Neural progenitor cell (in vitro differentiated cells): ENCODE measurements at regions not wholly inside any gene's neighbourhood (a gene's known extent, or its start where the extent isn't known, plus 50 kb on each side); places are given as distances from the start of the nearest gene placed in this dataset.

Experiments used
- EZH2 ChIP-seq: fragments of 200-600 bp; sonication (generic); IDR thresholded peaks from 2 replicates; pipeline ENCODE4 v1.6.1; 2017; ENCODE audit warnings: antibody characterized with exemption, mild to moderate bottlenecking, moderate library complexity
- EZH2phosphoT487 ChIP-seq: fragments of 200-600 bp; sonication (generic); IDR thresholded peaks from 2 replicates; pipeline ENCODE4 v1.6.1; 2017; ENCODE audit warnings: antibody characterized with exemption
- TF ChIP-seq, protein P1 (sequence below): fragments of 200-600 bp; sonication (generic); IDR thresholded peaks from 2 replicates; pipeline ENCODE4 v1.5.1; 2017; ENCODE audit warnings: antibody characterized with exemption, mild to moderate bottlenecking

DNA sequence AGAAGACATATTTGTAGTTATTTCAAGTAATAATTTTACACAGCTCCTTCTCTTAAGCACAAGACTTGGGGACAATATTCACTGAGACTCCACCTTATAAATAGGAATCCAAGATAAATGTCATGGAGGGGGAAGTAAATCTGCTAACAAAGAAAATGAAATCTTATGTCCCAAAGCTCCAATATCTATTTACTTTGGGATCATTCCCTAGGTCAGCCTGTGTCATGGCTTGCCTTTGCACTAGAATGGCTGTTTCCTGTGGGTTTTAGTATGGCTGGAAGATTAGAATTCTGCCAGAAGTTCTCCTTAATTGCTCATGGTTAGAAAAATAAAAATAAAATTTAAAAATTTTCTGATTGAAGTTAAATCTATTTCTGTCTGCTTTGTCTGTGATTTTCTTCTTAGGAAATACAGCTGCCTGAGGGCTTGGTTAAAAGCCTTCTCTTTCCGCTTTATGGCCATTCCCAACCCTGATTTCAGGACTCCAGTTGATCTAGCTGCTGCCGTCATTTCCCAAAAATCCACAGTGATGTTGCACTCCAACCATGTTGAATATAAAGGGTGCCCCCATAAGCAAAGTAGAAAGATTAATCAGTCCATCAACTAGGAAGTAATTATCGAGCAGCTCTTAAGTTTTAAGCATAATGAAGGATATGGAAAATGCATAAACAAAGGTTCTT lies 326.4 kb upstream of the LYPLAL1 start:
- TF ChIP-seq EZH2 (no peak), EZH2phosphoT487 (no peak)
- TF ChIP-seq, protein P1, sequence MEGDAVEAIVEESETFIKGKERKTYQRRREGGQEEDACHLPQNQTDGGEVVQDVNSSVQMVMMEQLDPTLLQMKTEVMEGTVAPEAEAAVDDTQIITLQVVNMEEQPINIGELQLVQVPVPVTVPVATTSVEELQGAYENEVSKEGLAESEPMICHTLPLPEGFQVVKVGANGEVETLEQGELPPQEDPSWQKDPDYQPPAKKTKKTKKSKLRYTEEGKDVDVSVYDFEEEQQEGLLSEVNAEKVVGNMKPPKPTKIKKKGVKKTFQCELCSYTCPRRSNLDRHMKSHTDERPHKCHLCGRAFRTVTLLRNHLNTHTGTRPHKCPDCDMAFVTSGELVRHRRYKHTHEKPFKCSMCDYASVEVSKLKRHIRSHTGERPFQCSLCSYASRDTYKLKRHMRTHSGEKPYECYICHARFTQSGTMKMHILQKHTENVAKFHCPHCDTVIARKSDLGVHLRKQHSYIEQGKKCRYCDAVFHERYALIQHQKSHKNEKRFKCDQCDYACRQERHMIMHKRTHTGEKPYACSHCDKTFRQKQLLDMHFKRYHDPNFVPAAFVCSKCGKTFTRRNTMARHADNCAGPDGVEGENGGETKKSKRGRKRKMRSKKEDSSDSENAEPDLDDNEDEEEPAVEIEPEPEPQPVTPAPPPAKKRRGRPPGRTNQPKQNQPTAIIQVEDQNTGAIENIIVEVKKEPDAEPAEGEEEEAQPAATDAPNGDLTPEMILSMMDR: no peak
